DND-41 (cell line): ENCODE measurements at regions not wholly inside any gene's neighbourhood (a gene's known extent, or its start where the extent isn't known, plus 50 kb on each side); places are given as distances from the start of the nearest gene placed in this dataset.

ENCODE experiments used
- ATAC-seq: fragments of 200-7000 bp; cut with Tn5 transposase; 3 replicates; pipeline ENCODE4 v1.9.1; 2021; ENCODE audit warnings: low read depth; ENCODE audit not compliant: insufficient read depth
- DNase-seq: peaks from one replicate; pipeline ENCODE4 v3.0.0-alpha.2; 2020
- H2AFZ ChIP-seq: 2 replicates; pipeline ENCODE4 v1.6.0; 2012; ENCODE audit warnings: low read depth, low read length
- H3K27ac ChIP-seq: 2 replicates; pipeline ENCODE4 v1.5.1; 2012; ENCODE audit warnings: low read length, inconsistent platforms
- H3K27me3 ChIP-seq: fragments of 200-600 bp; sonication (generic); 2 replicates; pipeline ENCODE4 v1.6.0; 2012; ENCODE audit warnings: low read length, mild to moderate bottlenecking, inconsistent platforms; ENCODE audit not compliant: insufficient read depth, poor library complexity
- H3K36me3 ChIP-seq: 2 replicates; pipeline ENCODE4 v1.5.1; 2012; ENCODE audit warnings: low read length, inconsistent platforms; ENCODE audit not compliant: insufficient read depth
- H3K4me1 ChIP-seq: 2 replicates; pipeline ENCODE4 v1.5.1; 2012; ENCODE audit warnings: mild to moderate bottlenecking, low read length; ENCODE audit not compliant: insufficient read depth
- H3K4me2 ChIP-seq: 2 replicates; pipeline ENCODE4 v1.6.0; 2012; ENCODE audit warnings: mild to moderate bottlenecking, moderate library complexity, low read length, inconsistent platforms; ENCODE audit not compliant: insufficient read depth
- H3K4me3 ChIP-seq, 2 experiments: fragments of 200-600 bp in 1 of 2; shearing (Covaris generic) in 1 of 2; 2 replicates each; pipeline ENCODE4 v1.5.1; 2012 to 2016; ENCODE audit warnings: inconsistent platforms in 2 of 2, low read length in 2 of 2, mild to moderate bottlenecking in 2 of 2, low read depth in 1 of 2, moderate library complexity in 1 of 2
- H3K79me2 ChIP-seq: 2 replicates; pipeline ENCODE4 v1.6.0; 2012; ENCODE audit warnings: low read length, inconsistent platforms; ENCODE audit not compliant: insufficient read depth
- H3K9ac ChIP-seq: 2 replicates; pipeline ENCODE4 v1.6.0; 2012; ENCODE audit warnings: low read depth, mild to moderate bottlenecking, inconsistent platforms, low read length, moderate library complexity
- H3K9me3 ChIP-seq: 2 replicates; pipeline ENCODE4 v1.5.1; 2012; ENCODE audit warnings: low read length, moderate library complexity, mild to moderate bottlenecking, inconsistent platforms; ENCODE audit not compliant: insufficient read depth, severe bottlenecking
- H4K20me1 ChIP-seq: 2 replicates; pipeline ENCODE4 v1.6.0; 2012; ENCODE audit warnings: low read length; ENCODE audit not compliant: insufficient read depth
- EZH2 ChIP-seq: IDR thresholded peaks from 3 replicates; pipeline ENCODE4 v1.6.1; 2012; ENCODE audit warnings: borderline replicate concordance, low read depth, mild to moderate bottlenecking, moderate library complexity, low read length, inconsistent platforms; ENCODE audit not compliant: severe bottlenecking
- TF ChIP-seq, protein P1 (sequence below): IDR thresholded peaks from 2 replicates; pipeline ENCODE4 v1.5.1; 2012; ENCODE audit warnings: borderline replicate concordance, low read length, moderate library complexity, mild to moderate bottlenecking; ENCODE audit not compliant: poor library complexity, severe bottlenecking; ENCODE audit errors: extremely low read depth

DNA sequence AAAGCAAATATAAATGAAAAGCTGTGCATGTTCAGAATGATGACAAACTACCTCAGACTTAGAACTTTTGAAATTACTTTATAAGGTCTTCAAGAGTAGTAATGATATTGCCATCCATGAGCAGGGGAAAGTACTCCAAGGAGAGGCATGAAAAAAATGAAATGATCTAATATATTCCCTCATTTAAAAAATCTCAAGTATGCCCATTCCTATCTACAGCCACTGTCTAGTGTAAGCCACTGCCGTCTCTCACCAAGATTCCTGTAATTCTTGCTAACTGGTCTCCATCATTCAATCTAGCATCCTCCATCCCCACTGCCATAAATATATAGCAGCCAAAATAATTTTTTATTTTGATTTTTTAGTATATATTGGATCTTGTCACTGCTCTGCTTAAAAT lies 258.8 kb downstream of the PLOD2 start:
- Histone ChIP-seq H3K4me3 (no peak overlapping the region), H3K9me3 (no peaks in the 10 kb centered on the region), H4K20me1 (no peaks in the 10 kb centered on the region), H3K9ac (no peak overlapping the region), H2AFZ (no peak overlapping the region), H3K36me3 (no peaks in the 10 kb centered on the region), H3K27me3 (no peaks in the 10 kb centered on the region), H3K4me2 (no peak overlapping the region), H3K4me1 (no peaks in the 10 kb centered on the region), H3K27ac (no peak overlapping the region), H3K79me2 (no peaks in the 10 kb centered on the region)
- TF ChIP-seq, protein P1, sequence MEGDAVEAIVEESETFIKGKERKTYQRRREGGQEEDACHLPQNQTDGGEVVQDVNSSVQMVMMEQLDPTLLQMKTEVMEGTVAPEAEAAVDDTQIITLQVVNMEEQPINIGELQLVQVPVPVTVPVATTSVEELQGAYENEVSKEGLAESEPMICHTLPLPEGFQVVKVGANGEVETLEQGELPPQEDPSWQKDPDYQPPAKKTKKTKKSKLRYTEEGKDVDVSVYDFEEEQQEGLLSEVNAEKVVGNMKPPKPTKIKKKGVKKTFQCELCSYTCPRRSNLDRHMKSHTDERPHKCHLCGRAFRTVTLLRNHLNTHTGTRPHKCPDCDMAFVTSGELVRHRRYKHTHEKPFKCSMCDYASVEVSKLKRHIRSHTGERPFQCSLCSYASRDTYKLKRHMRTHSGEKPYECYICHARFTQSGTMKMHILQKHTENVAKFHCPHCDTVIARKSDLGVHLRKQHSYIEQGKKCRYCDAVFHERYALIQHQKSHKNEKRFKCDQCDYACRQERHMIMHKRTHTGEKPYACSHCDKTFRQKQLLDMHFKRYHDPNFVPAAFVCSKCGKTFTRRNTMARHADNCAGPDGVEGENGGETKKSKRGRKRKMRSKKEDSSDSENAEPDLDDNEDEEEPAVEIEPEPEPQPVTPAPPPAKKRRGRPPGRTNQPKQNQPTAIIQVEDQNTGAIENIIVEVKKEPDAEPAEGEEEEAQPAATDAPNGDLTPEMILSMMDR: no peak
- no peak for TF ChIP-seq EZH2
- DNase-seq (no peak), ATAC-seq (no peak)

DNA sequence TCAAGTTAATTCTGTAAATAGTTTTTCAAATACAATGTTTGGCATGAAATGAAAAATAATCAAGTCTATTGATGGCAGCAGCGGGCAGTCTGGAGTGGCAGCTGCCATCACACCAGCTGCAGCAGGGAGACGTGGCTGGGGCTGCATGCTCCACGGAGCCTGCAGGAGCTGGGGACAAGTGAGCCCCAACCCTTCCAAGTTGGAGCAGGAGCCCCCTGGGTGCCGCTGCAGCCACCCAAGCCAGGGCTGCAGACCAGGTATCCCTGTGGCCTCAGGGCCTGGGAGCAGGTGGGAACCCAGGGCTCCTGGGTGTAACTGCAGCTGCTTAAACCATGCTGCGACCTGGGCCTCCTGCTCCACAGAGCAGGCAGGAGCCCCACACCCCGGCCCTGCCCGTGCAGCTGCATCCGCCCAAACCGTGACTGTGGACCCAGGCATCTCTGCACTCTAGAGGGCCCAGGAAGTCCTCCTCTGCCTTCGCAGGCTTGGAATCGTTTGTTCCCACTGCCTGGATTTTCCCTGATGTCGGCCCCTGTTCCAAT lies 257.4 kb downstream of the PLOD2 start:
- H4K20me1 ChIP-seq: no peaks in the 10 kb centered on the region
- no peaks in the 10 kb centered on the region for H3K4me1 ChIP-seq
- no peak overlapping the region for H2AFZ ChIP-seq
- H3K4me3 ChIP-seq: no peak overlapping the region
- no peak overlapping the region for H3K4me2 ChIP-seq
- no peak for ATAC-seq
- H3K27ac ChIP-seq: no peak overlapping the region
- no peaks in the 10 kb centered on the region for H3K36me3 ChIP-seq
- TF ChIP-seq, protein P1: no peak
- TF ChIP-seq EZH2: no peak
- no peak overlapping the region for H3K9ac ChIP-seq
- H3K9me3 ChIP-seq: no peaks in the 10 kb centered on the region
- DNase-seq: no peak
- H3K27me3 ChIP-seq: no peaks in the 10 kb centered on the region
- no peaks in the 10 kb centered on the region for H3K79me2 ChIP-seq

DNA sequence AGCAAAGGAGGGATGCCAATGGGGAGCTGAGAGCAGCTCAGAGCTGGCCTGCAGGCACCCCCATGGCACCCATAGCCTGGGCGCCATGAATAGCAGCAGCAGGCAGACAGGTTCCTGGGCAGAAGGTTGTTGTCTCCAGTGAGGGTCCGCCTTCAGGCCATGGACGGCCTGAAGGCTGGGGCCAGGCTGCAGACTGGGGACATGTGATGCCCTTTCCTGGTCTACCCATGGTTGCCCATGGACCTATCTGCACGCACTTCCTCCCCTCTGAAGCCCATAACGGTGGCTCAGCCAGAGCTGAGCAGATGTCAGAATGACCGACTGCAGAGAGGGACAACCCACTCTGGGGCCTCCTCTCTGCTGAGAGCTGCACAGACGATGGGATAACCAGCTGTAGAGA lies 256.8 kb downstream of the PLOD2 start:
- no peak overlapping the region for H3K9ac ChIP-seq
- ATAC-seq (no peak), DNase-seq (no peak)
- H3K4me3 ChIP-seq: no peak overlapping the region
- no peaks in the 10 kb centered on the region for H3K9me3 ChIP-seq
- no peak overlapping the region for H2AFZ ChIP-seq
- H3K36me3 ChIP-seq: no peaks in the 10 kb centered on the region
- H3K4me1 ChIP-seq: no peaks in the 10 kb centered on the region
- H3K79me2 ChIP-seq: no peaks in the 10 kb centered on the region
- H4K20me1 ChIP-seq: no peaks in the 10 kb centered on the region
- no peaks in the 10 kb centered on the region for H3K27me3 ChIP-seq
- no peak overlapping the region for H3K27ac ChIP-seq
- TF ChIP-seq EZH2: no peak
- TF ChIP-seq, protein P1: no peak
- no peak overlapping the region for H3K4me2 ChIP-seq

DNA sequence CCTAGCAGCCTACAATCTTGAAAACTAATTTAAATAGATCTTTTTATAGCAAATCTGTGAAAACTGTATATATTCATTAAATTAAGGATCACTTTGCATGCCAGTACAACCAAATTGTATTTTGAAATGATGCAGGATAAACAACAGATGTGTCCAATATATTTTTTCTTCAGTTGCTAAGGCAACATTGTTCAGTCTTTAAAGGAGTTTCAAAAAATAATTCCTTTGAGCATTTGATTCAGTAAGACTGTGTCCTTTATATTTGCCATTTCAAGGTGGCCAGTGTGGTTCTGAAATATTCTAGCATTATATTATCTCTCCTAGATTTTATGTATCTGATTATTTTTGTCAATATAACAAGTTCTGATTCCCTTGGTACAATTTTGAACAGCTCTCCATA lies 254.7 kb downstream of the PLOD2 start:
- no peak overlapping the region for H3K27ac ChIP-seq

More for the DNA sequence above, 254.7 kb downstream of the PLOD2 start:
- H3K36me3 ChIP-seq: no peaks in the 10 kb centered on the region
- H3K4me3 ChIP-seq: no peak overlapping the region
- H3K4me1 ChIP-seq: no peaks in the 10 kb centered on the region
- H2AFZ ChIP-seq: no peak overlapping the region
- H3K9ac ChIP-seq: no peak overlapping the region
- no peaks in the 10 kb centered on the region for H3K79me2 ChIP-seq
- H3K9me3 ChIP-seq: no peaks in the 10 kb centered on the region
- H3K27me3 ChIP-seq: no peaks in the 10 kb centered on the region
- DNase-seq (no peak), ATAC-seq (no peak)
- TF ChIP-seq, protein P1: no peak
- TF ChIP-seq EZH2: no peak
- H4K20me1 ChIP-seq: no peaks in the 10 kb centered on the region
- H3K4me2 ChIP-seq: no peak overlapping the region
